A549 (cell line): ENCODE measurements at regions not wholly inside any gene's neighbourhood (a gene's known extent, or its start where the extent isn't known, plus 50 kb on each side); places are given as distances from the start of the nearest gene placed in this dataset.

Experiments used
- BHLHE40 ChIP-seq: IDR thresholded peaks from 2 replicates; pipeline ENCODE4 v1.6.1; 2012; ENCODE audit warnings: low read depth, low read length, inconsistent platforms
- CTCF ChIP-seq: fragments of >200 bp; sonication (Bioruptor Twin); formaldehyde crosslinking; IDR thresholded peaks from 3 replicates; pipeline ENCODE4 v1.5.1; 2016
- MAZ ChIP-seq: fragments of 150-350 bp; IDR thresholded peaks from 2 replicates; pipeline ENCODE4 v1.6.1; 2014; ENCODE audit warnings: antibody characterized with exemption, low read depth, low read length, borderline replicate concordance
- NPAS2 ChIP-seq: fragments of 250-450 bp; sonication (Bioruptor Pico); IDR thresholded peaks from 2 replicates; pipeline ENCODE4 v1.8.0; 2022; ENCODE audit warnings: mild to moderate bottlenecking, moderate library complexity, borderline replicate concordance
- NR3C1 ChIP-seq: fragments of >200 bp; sonication (Bioruptor Twin); formaldehyde crosslinking; IDR thresholded peaks from 3 replicates; pipeline ENCODE4 v1.6.1; 2017
- POLR2AphosphoS2 ChIP-seq: conservative IDR thresholded peaks from 2 replicates; pipeline ENCODE4 v1.6.1; 2012; ENCODE audit warnings: low read length, improper control_type of control experiment, inconsistent platforms
- RAD21 ChIP-seq, 2 experiments: fragments of >200 bp in 1 of 2; sonication (Bioruptor Twin) in 1 of 2; formaldehyde crosslinking in 1 of 2; IDR thresholded peaks in 1 of 2; conservative IDR thresholded peaks in 1 of 2; 2 replicates in 1 of 2; 3 replicates in 1 of 2; pipeline ENCODE4 v1.6.1; 2012 to 2018; ENCODE audit warnings: inconsistent platforms in 1 of 2
- USF2 ChIP-seq: fragments of 450-650 bp; IDR thresholded peaks from 2 replicates; pipeline ENCODE4 v1.6.1; 2014; ENCODE audit warnings: antibody characterized with exemption

GRCh38 chr15:85913461-85913860 lies 118.7 kb upstream of the KLHL25 start:
- no peak for TF ChIP-seq RAD21 (conservative IDR thresholded peaks at IDR 0.05 in 1 of 2, IDR thresholded peaks at IDR 0.05 in 1 of 2)
- no peak for TF ChIP-seq MAZ
- TF ChIP-seq CTCF = no peak
- no peak for TF ChIP-seq POLR2AphosphoS2
- no peak for TF ChIP-seq BHLHE40
- no peak for TF ChIP-seq USF2
- no peak for TF ChIP-seq NPAS2 (CRISPR knock-in tag)
- no peak for TF ChIP-seq NR3C1
